ENCODE measurements at regions not wholly inside any gene's neighbourhood (a gene's known extent, or its start where the extent isn't known, plus 50 kb on each side); places are given as distances from the start of the nearest gene placed in this dataset.
"Not testable (repeated sequence)": the region's sequence is repeated elsewhere in the genome, so short reads cannot be mapped to it uniquely, and the experiment has no call there.

DNA sequence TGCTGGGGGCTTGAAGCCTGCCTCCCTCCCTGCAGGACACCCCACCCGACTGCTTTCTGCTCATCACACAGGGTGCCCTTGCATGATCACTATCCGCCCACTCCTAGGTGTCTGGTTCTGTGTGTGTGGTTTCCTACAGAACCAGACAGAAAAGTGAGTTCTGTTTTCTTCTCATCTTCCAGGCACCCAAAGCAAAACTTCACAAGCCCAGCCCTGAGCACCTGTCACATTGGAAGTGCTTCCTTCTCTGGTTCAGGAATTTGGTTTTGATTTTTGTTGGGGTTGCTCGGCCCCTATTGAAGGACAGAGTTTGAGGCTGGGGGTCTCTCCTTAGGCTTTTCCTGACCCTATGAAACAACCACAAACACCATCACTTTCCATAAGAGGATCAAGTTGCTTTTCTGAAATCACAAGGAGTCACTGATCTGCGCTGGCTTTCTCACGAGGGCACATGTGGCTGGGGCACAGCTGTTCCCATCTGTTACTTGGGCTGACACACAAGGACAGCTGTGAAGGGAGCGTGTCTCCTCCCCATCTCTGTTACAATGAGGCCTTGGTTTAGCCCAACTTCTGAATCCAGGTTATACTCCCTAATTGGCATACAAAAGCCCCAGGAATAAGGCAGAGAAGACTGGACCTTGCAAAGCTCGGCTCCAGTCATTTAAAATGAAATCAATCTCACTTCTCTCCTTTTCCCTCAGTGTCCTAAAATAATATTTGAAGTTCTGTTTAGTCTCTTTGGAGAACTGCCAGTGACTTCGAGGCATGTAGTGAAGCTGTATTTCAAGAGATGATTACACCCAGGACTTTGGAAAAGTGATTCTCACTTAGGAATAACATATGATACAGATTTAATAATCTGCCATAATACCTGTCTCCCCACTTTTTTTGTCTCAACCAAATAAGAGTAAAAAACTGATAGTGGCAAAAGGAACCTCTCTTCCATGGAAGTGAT is 213.1 kb upstream of the GAS1 start:
- DNase-seq, result no peak

GRCh38 chr9:87167161-87167560 is 219.9 kb upstream of the GAS1 start:
- DNase-seq, result no peak

DNA sequence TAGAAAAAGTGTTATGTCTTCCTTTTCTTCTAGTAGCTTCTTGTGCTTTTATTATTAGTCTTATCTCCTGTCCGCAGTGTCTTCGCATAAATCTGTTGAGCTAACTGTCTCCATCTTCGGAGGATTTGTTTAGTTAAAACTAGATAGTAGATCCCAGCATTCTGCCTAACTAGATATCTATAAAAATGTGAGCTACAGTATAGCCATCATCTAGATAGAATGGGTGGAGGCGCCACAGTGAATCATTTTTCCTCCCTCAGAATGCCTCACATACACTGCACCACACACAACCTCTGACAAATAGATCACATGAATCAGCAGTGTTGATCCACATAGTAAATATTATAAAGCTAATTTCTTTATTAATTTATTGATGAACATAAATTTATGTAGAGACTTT is 220.3 kb upstream of the GAS1 start:
- DNase-seq, result no peak

DNA sequence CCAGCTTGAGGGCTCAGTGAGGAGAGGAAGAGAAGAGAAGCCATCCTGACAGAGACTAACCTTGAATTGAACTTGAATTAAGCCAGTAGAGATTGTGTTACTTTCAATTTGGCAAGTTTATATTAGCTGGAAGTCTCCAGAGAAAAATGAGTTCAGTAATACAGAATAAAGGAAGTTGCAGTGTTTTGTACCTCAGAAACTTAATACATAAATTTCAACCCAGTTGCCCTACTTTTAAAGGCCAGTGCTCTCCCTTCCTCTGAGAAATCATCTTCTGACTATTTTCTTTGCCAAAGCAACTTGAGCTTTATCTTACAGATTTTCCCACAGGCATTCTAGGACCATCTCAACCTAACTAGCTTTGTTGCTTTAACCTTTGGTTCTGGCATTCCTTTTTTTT is 231.0 kb upstream of the GAS1 start:
- no peak for DNase-seq

DNA sequence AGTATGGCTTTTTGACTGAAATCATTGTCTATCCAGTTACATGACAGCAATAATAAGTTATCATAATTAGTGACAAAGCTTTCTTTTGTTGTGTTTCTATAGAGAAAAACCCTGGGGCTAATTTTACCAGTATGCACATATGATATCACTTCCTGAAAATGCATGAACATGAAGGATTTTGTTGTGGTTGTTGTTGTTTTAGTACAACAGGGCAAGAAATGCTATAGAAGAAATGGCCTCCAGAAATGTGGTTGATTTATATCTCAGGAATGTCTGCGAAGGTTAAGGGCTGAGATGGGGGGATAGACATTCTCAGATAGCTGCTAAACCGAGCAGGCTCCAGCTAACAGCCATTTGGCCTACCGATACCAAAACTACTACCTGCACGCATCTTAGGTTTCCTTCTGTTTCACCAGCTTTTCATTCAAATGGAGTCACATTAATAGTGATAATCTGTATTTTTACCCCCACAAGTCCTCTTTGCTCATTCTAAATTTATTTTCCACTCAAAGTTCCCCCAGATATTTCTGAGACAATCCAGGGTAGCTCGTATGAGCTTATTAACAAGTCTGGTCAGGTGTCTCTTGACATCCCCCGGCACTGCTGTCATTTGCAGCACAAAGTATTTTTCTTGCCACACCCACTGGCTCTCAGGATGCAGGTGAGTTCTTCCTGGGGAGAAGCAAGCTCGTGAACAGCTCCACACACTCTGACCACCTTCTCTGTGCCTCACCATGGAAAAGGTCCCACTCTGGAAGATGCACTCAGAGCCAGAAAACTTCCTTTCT is 232.4 kb upstream of the GAS1 start:
- no peak for DNase-seq

GRCh38 chr9:87180361-87180760 is 233.1 kb upstream of the GAS1 start:
- DNase-seq, result no peak

DNA sequence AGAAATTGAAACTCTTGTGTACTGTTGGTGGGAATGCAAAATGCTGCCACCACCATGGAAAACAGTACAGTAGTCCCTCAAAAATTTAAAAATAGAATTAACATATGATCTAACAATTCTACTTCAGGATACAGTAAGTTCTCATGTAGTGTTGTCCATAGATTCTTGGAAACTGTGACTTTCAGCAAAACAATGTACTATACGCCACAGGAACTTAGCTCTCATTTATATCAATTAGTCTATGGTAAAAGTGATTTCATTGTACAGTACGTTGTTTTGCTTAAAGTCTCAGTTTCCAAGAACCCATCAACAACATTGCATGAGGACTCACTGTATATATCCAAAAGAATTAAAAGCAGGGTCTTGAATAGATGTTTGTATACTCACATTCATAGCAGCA is 233.5 kb upstream of the GAS1 start:
- DNase-seq, result no peak

DNA sequence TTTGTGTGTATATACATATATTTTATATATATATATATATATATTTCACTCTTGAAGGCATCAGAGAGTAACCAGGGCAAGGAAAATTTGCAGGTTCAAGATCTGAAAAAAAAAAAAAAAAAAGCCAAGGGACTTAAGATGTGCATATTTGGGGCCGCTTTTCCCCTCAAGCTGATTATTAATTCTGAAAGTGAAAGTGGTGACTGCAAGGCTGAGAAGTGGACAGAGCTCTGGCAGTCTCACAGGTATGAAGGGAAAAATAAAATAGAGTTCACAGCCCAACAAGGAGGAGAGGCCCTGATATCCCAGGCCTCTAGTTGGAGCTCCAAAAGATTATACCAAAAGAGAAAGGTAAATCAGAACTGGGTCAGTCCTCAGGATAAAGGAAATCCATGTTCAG is 234.4 kb upstream of the GAS1 start:
- DNase-seq, result no peak

- no peak for DNase-seq
These were observed 237.8 kb upstream of the GAS1 start for GRCh38 chr9:87184956-87185642.

- DNase-seq, result no peak
These were observed 240.3 kb upstream of the GAS1 start for GRCh38 chr9:87187656-87188055.

GRCh38 chr9:87189006-87189405 is 241.7 kb upstream of the GAS1 start:
- no peak for DNase-seq

- DNase-seq, result no peak
These were observed 245.8 kb upstream of the GAS1 start for GRCh38 chr9:87193151-87193550.

DNA sequence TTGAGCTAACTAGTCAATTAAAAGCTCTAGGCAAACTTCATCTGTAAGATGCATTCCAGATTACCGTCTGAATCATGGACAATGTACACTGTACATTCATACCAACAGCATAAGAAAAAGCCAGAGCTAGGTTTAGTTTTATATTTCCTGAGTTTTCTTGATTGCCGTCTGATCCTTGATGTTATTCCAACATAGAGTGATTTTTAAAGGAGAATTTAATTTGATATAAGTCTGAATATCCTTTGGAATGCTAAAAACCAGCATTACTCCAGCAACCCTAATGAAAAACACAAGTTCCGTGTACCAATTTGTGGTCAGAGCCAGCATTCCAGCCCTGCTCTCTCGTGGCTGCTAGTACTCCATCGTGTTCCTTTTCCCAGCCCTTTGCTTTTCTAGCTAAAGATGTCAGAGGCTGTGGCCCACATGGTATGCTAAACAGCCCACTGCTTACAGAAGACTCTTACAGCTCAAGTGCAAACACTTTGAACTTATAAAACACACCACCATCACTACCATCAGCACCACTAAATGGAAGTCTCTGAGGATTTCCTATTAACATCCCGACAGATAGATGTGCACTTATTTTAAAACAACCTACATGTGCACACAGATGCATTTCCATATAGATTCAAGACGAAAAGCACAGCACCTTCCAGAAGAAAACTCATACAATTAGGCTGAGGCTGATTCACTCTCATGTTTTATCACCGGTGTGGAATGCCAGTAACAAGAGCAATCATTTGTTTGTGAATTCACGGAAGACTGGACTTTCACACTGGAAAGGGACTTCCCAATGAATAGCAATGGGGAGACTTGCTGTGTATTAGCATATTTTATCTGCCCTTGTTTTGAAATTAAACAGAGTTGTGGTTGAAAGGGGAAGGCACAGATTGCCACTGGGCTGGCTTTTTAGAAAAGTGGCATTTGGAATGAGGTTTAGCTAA is 246.9 kb upstream of the GAS1 start:
- DNase-seq, result no peak

GRCh38 chr9:87195306-87195705 is 248.0 kb upstream of the GAS1 start:
- no peak for DNase-seq

DNA sequence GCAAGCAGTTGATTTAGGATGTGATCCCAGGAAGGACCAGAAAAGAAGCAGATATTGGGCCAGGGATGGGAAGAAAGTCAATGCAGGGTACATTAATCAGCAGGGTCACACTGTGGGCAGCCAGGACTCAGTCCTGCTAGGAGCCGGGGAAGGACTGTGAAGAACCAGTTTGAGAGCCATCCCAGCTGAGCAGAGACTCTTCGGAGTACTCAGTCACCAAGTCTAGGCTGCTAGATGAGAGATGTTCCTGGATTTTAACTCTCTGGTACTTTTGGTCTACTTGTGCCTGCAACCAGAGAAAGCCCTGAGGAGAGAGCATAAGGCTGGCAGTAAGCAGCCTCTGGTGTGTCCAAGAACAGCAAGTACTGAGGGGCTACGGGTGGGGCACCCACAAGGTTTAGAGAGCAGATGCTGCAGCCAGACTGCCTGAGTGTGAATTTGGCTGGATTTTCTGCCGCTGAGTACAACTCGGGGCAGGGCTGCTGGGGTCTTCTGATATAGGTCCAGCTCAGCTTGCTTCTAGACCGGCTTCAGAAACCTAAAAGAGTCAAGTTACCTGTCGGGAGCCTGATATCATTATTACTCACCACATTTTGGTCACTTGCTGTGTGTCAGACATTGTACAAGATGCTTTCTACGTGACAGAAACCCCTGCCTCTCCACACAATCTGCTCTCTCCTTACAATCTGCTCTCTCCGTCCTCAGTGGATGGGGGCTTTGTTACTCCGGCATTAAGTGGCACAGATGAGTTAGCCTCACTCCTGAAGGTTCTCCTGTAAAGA is 250.2 kb upstream of the GAS1 start:
- DNase-seq, result no peak

DNA sequence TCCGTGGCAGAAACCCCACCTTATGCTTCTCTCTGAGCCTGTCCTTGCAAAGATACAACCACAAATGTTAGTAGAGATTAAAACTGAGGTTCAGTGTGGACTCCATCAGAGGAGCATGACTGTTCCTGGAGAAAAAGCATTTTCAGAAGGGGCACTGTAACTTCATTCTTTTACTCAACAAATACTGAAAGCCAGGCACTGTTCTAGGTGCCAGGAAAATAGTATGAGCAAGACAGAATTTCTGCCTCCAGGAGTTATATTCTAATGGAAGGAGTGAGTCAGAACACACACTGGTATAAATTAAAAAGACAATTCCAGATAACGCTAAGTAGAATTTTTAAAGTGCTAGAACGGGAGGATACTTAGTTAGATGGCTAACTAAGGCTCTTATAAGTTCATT is 251.4 kb upstream of the GAS1 start:
- DNase-seq, result no peak

DNA sequence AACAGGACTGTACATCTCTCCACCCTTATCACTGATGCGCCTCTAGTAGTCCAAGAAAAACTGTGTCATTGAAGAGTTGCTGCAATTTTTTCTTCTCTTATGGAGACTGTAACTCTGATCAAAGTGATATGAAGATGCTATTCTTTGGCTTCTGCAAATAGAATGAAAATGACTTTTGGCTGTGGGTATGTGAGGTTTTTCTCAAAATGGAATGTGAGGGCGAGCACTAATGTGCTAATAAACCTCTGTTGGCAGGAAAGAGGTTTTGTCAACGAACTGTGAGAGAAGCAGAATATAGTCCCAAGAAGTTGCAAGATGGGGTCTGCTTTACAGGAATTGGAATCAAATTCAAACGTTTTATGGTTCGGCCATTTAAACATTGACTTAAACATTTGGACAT is 252.0 kb upstream of the GAS1 start:
- no peak for DNase-seq

GRCh38 chr9:87199782-87200181 is 252.5 kb upstream of the GAS1 start:
- no peak for DNase-seq

- DNase-seq, result no peak
These were observed 254.0 kb upstream of the GAS1 start for GRCh38 chr9:87201351-87201751.

- DNase-seq, result no peak
These were observed 258.9 kb upstream of the GAS1 start for GRCh38 chr9:87206064-87206661.

GRCh38 chr9:87210658-87211057 is 263.4 kb upstream of the GAS1 start:
- not testable (repeated sequence) for DNase-seq
